ENCODE measurements at regions not wholly inside any gene's neighbourhood (a gene's known extent, or its start where the extent isn't known, plus 50 kb on each side); places are given as distances from the start of the nearest gene placed in this dataset.
"Not testable (repeated sequence)": the region's sequence is repeated elsewhere in the genome, so short reads cannot be mapped to it uniquely, and the experiment has no call there.

- Mint-ChIP-seq H3K27me3 (no peaks in the 10 kb centered on the region), H3K4me3 (no peak overlapping the region), H3K36me3 (ENCODE audit: low read depth) (no peaks in the 10 kb centered on the region), H3K27ac (no peak overlapping the region), H3K9me3 (peaks cover 2% of the 10 kb centered on the region), H3K4me1 (ENCODE audit: low read depth) (no peaks in the 10 kb centered on the region)
- intact Hi-C loops (cut with micrococcal nuclease): no loop called here
Measured at GRCh38 chr4:106530024-106530361, 161.4 kb upstream of the GIMD1 start.

DNA sequence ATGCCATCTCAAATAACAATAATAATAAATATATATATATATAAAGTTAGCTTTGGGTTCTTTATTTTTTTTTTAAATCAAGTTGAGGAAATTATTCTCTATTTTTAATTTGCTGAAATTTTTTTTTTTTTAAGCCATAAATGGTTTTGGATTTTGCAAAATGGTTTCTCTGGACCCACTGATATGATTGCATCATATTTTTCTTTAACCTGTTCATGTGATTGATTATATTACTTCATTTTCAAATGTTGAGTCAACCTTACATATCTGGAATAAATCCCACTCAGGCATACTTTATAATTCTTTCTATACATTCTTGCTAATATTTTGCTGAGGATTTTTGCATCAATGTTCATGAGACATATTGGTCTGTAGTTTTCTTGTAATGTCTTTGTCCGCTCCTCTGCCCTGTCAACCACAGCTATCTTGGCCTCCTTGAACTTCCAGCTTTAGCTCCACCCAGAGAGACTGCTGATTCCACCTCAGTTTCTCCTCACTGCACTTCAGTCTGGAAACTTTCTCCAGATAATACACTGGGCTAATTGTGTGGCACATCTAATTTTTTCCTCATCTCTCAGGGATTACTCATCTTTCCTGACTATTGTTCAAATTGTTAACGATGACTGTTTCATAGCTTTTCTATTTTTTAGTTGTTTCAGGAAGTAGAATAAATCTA lies 160.9 kb upstream of the GIMD1 start:
- Mint-ChIP-seq H3K4me3 (no peak overlapping the region), H3K27ac (no peak overlapping the region)
- intact Hi-C loops (cut with micrococcal nuclease): no loop called here

GRCh38 chr4:106527316-106527715 lies 158.7 kb upstream of the GIMD1 start:
- H3K4me3 Mint-ChIP-seq: no peak overlapping the region
- intact Hi-C loops (cut with micrococcal nuclease): no loop called here
- H3K27ac Mint-ChIP-seq: no peak overlapping the region
- H3K27me3 Mint-ChIP-seq: no peaks in the 10 kb centered on the region
- H3K9me3 Mint-ChIP-seq: peaks cover 11% of the 10 kb centered on the region
- no peaks in the 10 kb centered on the region for H3K36me3 Mint-ChIP-seq (ENCODE audit: low read depth)
- no peaks in the 10 kb centered on the region for H3K4me1 Mint-ChIP-seq (ENCODE audit: low read depth)

More for the DNA sequence above, 160.9 kb upstream of the GIMD1 start:
- H3K9me3 Mint-ChIP-seq: peaks cover 7% of the 10 kb centered on the region
- H3K27me3 Mint-ChIP-seq: no peaks in the 10 kb centered on the region
- H3K36me3 Mint-ChIP-seq (ENCODE audit: low read depth): no peaks in the 10 kb centered on the region
- H3K4me1 Mint-ChIP-seq (ENCODE audit: low read depth): no peaks in the 10 kb centered on the region

GRCh38 chr4:106525425-106525824 lies 156.8 kb upstream of the GIMD1 start:
- H3K4me3 Mint-ChIP-seq; H3K27me3 Mint-ChIP-seq; H3K36me3 Mint-ChIP-seq (ENCODE audit: low read depth); H3K4me1 Mint-ChIP-seq (ENCODE audit: low read depth); H3K27ac Mint-ChIP-seq; intact Hi-C loops (cut with micrococcal nuclease): not testable (repeated sequence)
- H3K9me3 Mint-ChIP-seq: peaks cover 11% of the 10 kb centered on the region

DNA sequence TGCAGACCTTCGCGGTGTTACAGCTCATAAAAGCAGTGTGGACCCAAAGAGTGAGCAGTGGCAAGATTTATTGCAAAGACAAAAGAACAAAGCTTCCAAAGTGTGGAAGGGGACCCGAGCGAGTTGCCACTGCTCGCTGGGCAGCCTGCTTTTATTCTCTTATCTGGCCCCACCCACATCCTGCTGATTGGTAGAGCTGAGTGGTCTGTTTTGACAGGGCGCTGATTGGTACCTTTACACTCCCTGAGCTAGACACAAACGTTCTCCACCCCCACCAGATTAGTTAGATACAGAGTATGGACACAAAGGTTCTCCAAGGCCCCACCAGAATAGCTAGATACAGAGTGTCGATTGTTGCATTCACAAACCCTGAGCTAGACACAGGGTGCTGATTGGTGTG lies 156.2 kb upstream of the GIMD1 start:
- H3K27me3 Mint-ChIP-seq; H3K4me1 Mint-ChIP-seq (ENCODE audit: low read depth); intact Hi-C loops (cut with micrococcal nuclease); H3K27ac Mint-ChIP-seq; H3K36me3 Mint-ChIP-seq (ENCODE audit: low read depth); H3K4me3 Mint-ChIP-seq: not testable (repeated sequence)
- H3K9me3 Mint-ChIP-seq: peaks cover 11% of the 10 kb centered on the region

DNA sequence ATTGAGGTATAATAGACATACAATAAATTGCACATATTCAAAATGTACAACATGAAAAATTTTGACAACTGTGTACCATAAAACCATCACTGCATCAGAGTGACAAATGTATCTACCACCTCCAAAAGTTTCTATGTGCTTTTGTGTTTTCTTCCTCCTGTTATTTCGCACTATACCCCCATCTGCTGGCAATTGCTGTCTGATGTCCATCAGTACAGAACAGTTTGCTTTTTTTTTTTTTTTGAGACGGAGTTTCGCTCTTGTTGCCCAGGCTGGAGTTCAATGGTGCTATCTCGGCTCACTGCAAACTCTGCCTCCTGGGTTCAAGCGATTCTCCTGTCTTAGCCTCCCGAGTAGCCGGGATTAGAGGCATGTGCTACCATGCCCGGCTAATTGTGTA lies 154.3 kb upstream of the GIMD1 start:
- H3K27ac Mint-ChIP-seq: no peak overlapping the region
- H3K4me3 Mint-ChIP-seq: no peak overlapping the region
- H3K36me3 Mint-ChIP-seq (ENCODE audit: low read depth): no peaks in the 10 kb centered on the region
- H3K27me3 Mint-ChIP-seq: no peaks in the 10 kb centered on the region
- intact Hi-C loops (cut with micrococcal nuclease): no loop called here
- peaks cover 11% of the 10 kb centered on the region for H3K9me3 Mint-ChIP-seq
- peaks cover 6% of the 10 kb centered on the region for H3K4me1 Mint-ChIP-seq (ENCODE audit: low read depth)

- H3K4me1 Mint-ChIP-seq (ENCODE audit: low read depth): no peaks in the 10 kb centered on the region
- no peaks in the 10 kb centered on the region for H3K27me3 Mint-ChIP-seq
- intact Hi-C loops (cut with micrococcal nuclease): no loop called here
- H3K27ac Mint-ChIP-seq: no peak overlapping the region
- no peaks in the 10 kb centered on the region for H3K36me3 Mint-ChIP-seq (ENCODE audit: low read depth)
- no peak overlapping the region for H3K4me3 Mint-ChIP-seq
- H3K9me3 Mint-ChIP-seq: peaks cover under 1% of the 10 kb centered on the region
Measured at GRCh38 chr4:106512706-106513105, 144.1 kb upstream of the GIMD1 start.

- no peaks in the 10 kb centered on the region for H3K4me1 Mint-ChIP-seq (ENCODE audit: low read depth)
- intact Hi-C loops (cut with micrococcal nuclease): no loop called here
- H3K27me3 Mint-ChIP-seq: peaks cover 2% of the 10 kb centered on the region
- H3K36me3 Mint-ChIP-seq (ENCODE audit: low read depth): no peaks in the 10 kb centered on the region
- no peak overlapping the region for H3K27ac Mint-ChIP-seq
- H3K9me3 Mint-ChIP-seq: peaks cover 8% of the 10 kb centered on the region
- no peak overlapping the region for H3K4me3 Mint-ChIP-seq
Measured at GRCh38 chr4:106507440-106507839, 138.9 kb upstream of the GIMD1 start.

DNA sequence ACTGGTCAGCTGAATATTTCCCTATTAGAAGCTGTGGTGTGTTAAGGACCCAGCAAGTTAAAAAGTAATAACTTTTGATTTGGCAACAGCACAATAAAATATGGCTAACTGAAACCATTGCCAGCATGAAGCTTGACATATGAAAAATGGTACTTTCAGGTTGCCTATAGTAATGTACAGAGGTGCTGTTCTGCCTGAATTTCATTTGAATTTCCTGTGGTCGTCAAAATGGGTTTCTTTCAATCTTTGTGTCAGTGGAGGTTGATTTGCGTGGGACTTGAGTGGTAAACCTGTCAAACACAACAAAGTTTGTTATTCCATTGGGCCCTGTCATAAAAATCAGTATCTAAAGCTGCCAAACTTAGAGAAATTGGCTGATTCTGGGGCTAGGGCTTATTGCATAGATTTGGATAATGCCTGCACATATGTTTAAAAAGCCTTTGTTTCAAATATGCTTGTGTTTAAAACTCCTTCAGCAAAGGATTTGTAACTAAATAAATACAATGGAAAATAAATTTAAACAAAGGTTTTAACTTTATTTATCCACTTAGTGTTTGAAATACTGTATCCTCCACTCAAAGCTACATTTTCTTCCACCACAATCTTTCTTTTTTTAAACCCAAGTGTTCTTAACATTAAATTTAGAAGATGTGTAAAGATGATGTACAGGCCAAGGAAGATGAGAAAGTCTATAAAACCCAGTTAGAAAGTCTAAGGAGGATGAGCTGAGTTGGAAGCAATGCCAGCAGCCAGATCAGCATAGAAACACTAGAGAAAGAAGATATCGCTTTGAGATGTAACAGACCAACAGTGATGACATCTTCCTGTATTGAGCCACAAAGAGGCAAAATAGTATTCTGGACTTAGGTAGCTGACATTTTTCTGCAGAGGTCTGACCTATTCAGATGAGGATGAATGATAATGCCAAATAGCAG lies 134.8 kb upstream of the GIMD1 start:
- intact Hi-C loops (cut with micrococcal nuclease): loop anchor here (2.0 kb wide), 1 partner anchor 237 kb away; no protein-coding TSS in a partner anchor
- Mint-ChIP-seq H3K4me3 (no peak overlapping the region), H3K27me3 (peaks cover 4% of the 10 kb centered on the region), H3K27ac (no peak overlapping the region), H3K4me1 (ENCODE audit: low read depth) (peaks cover 6% of the 10 kb centered on the region), H3K36me3 (ENCODE audit: low read depth) (no peaks in the 10 kb centered on the region), H3K9me3 (peaks cover 8% of the 10 kb centered on the region)

DNA sequence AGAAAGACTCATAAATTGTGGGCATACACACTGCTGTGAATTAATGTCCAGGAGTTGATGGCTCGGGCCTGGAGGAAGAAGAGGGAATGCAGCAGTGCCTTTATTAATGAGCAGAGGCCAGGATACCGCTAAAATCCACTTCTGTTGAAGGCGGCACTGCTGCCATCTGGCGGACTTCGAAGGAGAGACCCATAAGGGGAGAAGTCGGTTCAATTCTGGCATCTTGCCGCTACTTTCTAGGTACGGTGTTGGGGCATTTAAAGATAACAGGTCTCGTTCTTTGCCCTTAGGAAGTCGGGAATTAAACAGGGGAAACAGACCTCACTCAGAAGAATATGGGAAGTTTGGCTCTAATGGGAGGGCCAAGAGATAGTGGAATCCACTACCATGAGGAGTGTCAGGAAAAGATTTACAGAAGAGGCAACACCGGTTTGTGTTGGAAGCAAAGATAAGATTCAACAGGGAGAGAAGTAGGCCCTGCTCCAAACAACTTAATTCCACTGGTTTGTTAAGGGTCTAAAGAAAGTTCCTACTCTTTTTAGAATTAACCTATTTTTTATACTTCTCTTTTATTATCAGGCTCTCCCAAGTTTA lies 133.6 kb upstream of the GIMD1 start:
- Mint-ChIP-seq H3K9me3 (peaks cover 3% of the 10 kb centered on the region), H3K36me3 (ENCODE audit: low read depth) (no peaks in the 10 kb centered on the region), H3K4me1 (ENCODE audit: low read depth) (peaks cover 6% of the 10 kb centered on the region), H3K4me3 (no peak overlapping the region), H3K27ac (no peak overlapping the region), H3K27me3 (peaks cover 5% of the 10 kb centered on the region)
- intact Hi-C loops (cut with micrococcal nuclease): loop anchor here (2.0 kb wide), 1 partner anchor 235 kb away; no protein-coding TSS in a partner anchor

- H3K4me3 Mint-ChIP-seq: no peak overlapping the region
- H3K9me3 Mint-ChIP-seq: no peaks in the 10 kb centered on the region
- intact Hi-C loops (cut with micrococcal nuclease): no loop called here
- peaks cover 5% of the 10 kb centered on the region for H3K4me1 Mint-ChIP-seq (ENCODE audit: low read depth)
- no peak overlapping the region for H3K27ac Mint-ChIP-seq
- no peaks in the 10 kb centered on the region for H3K36me3 Mint-ChIP-seq (ENCODE audit: low read depth)
- H3K27me3 Mint-ChIP-seq: peaks cover 3% of the 10 kb centered on the region
Measured at GRCh38 chr4:106497271-106497670, 128.7 kb upstream of the GIMD1 start.

DNA sequence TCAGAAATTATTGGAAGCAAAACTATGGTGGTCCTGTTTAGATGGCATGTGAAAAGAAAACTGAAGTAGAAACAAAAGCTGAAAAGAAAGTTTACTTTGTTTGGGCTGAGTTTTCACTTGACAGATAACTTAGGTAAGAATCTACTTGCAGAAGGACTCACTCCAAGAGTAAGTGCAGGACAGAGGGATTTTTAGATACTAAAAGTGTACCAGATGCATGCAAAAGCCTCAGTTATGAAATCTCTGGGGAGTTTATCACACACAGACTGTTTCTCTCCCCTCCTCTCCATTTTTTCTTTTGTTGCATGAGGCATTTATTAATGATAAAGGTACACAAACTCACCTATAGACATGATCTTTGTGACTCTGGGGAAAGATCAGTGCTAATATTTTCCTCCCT lies 127.5 kb upstream of the GIMD1 start:
- Mint-ChIP-seq H3K36me3 (ENCODE audit: low read depth) (no peaks in the 10 kb centered on the region), H3K9me3 (no peaks in the 10 kb centered on the region), H3K27me3 (peaks cover 1% of the 10 kb centered on the region), H3K4me3 (no peak overlapping the region), H3K27ac (no peak overlapping the region), H3K4me1 (ENCODE audit: low read depth) (no peaks in the 10 kb centered on the region)
- intact Hi-C loops (cut with micrococcal nuclease): no loop called here

- Mint-ChIP-seq H3K27me3 (peaks cover 1% of the 10 kb centered on the region), H3K9me3 (no peaks in the 10 kb centered on the region), H3K4me1 (ENCODE audit: low read depth) (no peaks in the 10 kb centered on the region), H3K27ac (no peak overlapping the region), H3K36me3 (ENCODE audit: low read depth) (no peaks in the 10 kb centered on the region), H3K4me3 (no peak overlapping the region)
- intact Hi-C loops (cut with micrococcal nuclease): no loop called here
Measured at GRCh38 chr4:106495476-106495875, 126.9 kb upstream of the GIMD1 start.

DNA sequence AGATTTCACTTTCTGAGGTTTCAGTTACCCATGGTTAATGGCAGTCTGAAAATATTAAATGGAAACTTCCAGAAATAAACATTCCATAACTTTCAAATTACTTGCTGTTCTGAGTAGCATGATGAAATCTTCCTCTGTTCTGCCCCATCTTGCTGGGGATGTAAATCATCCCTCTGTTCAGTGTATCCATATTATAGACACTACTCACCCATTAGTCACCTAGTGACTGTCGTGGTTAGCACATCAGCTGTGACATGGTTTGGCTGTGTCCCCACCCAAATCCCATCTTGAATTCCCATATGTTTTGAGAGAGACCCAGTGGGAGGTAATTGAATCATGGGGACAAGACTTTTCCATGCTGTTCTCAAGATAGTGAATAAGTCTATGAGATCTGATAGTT lies 125.5 kb upstream of the GIMD1 start:
- Mint-ChIP-seq H3K4me1 (ENCODE audit: low read depth) (no peaks in the 10 kb centered on the region), H3K4me3 (no peak overlapping the region), H3K36me3 (ENCODE audit: low read depth) (no peaks in the 10 kb centered on the region), H3K27me3 (peaks cover 1% of the 10 kb centered on the region), H3K27ac (no peak overlapping the region), H3K9me3 (no peaks in the 10 kb centered on the region)
- intact Hi-C loops (cut with micrococcal nuclease): no loop called here

All from dendritic cell treated with granulocyte-macrophage colony-stimulating factor and Interleukin-4, amounts not matched to agents 40 ng/mL and 50 ng/mL, for 4 days (primary cell).